ENCODE measurements at regions not wholly inside any gene's neighbourhood (a gene's known extent, or its start where the extent isn't known, plus 50 kb on each side); places are given as distances from the start of the nearest gene placed in this dataset.

- no peak overlapping the region for H3K14ac ChIP-seq (replicated peaks; ENCODE audit: low read depth, low read length)
- H2BK5ac ChIP-seq (ENCODE audit: low read depth, low read length, poor library complexity, severe bottlenecking): no peak overlapping the region
- in situ Hi-C loops (cut with MboI; ENCODE audit: low sequenced_read_pairs): no loop called here
- H3K23ac ChIP-seq (ENCODE audit: low read depth, low read length): no peak overlapping the region
- ChIA-PET POLR2A (ENCODE audit: unreplicated experiment) (interaction anchor here (0.7 kb wide), 1 partner anchor 13 kb away, joined by 3 read pairs; no protein-coding TSS in a partner anchor), CTCF (no interaction called here)
- H3K9me1 ChIP-seq (ENCODE audit: insufficient read depth, low read length): no peaks in the 10 kb centered on the region
- no peak overlapping the region for H4K8ac ChIP-seq (ENCODE audit: low read depth in 2 of 2, low read length in 2 of 2)
- no peak overlapping the region for H2AK5ac ChIP-seq (ENCODE audit: low read depth, low read length)
- no peak overlapping the region for H2BK15ac ChIP-seq (ENCODE audit: low read depth, low read length)
- TF ChIP-seq FOS (IDR thresholded peaks at IDR 0.05; ENCODE audit: low read depth, low read length) (no peak), CEBPB (IDR thresholded peaks at IDR 0.05; ENCODE audit: low read depth, low read length) (peak; percentile 81)
- no peak overlapping the region for H4K5ac ChIP-seq (ENCODE audit: low read depth, low read length)
- dilution Hi-C loops (cut with HindIII; ENCODE audit: low sequenced_read_pairs, unreplicated experiment): no loop called here
- no peak overlapping the region for H2AFZ ChIP-seq (replicated peaks; ENCODE audit: low read length, poor library complexity)
- no peak overlapping the region for H3K56ac ChIP-seq (ENCODE audit: extremely low read depth, insufficient read depth, low read length)
- H3K18ac ChIP-seq (ENCODE audit: low read depth, low read length): no peak overlapping the region
- no peak overlapping the region for H3K4ac ChIP-seq (ENCODE audit: low read depth, low read length)
- intact Hi-C loops (cut with micrococcal nuclease): no loop called here
- no peak overlapping the region for H4K91ac ChIP-seq (ENCODE audit: insufficient read depth, low read depth, low read length)
- H2BK120ac ChIP-seq (ENCODE audit: low read depth, low read length): no peak overlapping the region
- H3K27me3 ChIP-seq (ENCODE audit: control insufficient read depth, insufficient read depth, low read length): no peaks in the 10 kb centered on the region
- H2AK9ac ChIP-seq (replicated peaks; ENCODE audit: low read depth, low read length, poor library complexity): no peak overlapping the region
- no peaks in the 10 kb centered on the region for H3K79me1 ChIP-seq (ENCODE audit: low read depth in 1 of 2, low read length in 2 of 2)
- DNase-seq: no peak
- no peak overlapping the region for H3K4me3 ChIP-seq (ENCODE audit: insufficient read depth, low read depth, low read length)
- BruUV-seq (replicated peaks): no TSS peak
- no peaks in the 10 kb centered on the region for H3K9me3 ChIP-seq (ENCODE audit: control insufficient read depth, insufficient read depth, low read length)
- no peaks in the 10 kb centered on the region for H3K36me3 ChIP-seq (ENCODE audit: control insufficient read depth, insufficient read depth, low read length)
- H3K9ac ChIP-seq (ENCODE audit: low read depth, low read length): no peak overlapping the region
- no peak overlapping the region for H3K4me2 ChIP-seq (ENCODE audit: low read depth, low read length)
- H3K4me1 ChIP-seq (ENCODE audit: control insufficient read depth, insufficient read depth, low read length): no peaks in the 10 kb centered on the region
- H4K20me1 ChIP-seq (ENCODE audit: insufficient read depth, low read length): no peaks in the 10 kb centered on the region
- no peak overlapping the region for H2BK20ac ChIP-seq (ENCODE audit: low read depth, low read length)
- ATAC-seq (ENCODE audit: low read depth): no peak
- no peak overlapping the region for H3K27ac ChIP-seq (ENCODE audit: insufficient read depth, low read length)
Observed at GRCh38 chr5:51476431-51476830, 93.2 kb downstream of the ISL1 start.
